Activated T-helper 17 cell treated with anti-CD3 and anti-CD28 coated beads, Interleukin-2, amount 50 U/mL, for 72 hours (primary cell): ENCODE measurements at regions not wholly inside any gene's neighbourhood (a gene's known extent, or its start where the extent isn't known, plus 50 kb on each side); places are given as distances from the start of the nearest gene placed in this dataset.
"Not testable (repeated sequence)": the region's sequence is repeated elsewhere in the genome, so short reads cannot be mapped to it uniquely, and the experiment has no call there.

Experiments used
- ATAC-seq: fragments of 150-1000 bp; cut with Tn5 transposase; replicated peaks from 2 replicates; pipeline ENCODE4 v1.10.0; 2021; ENCODE audit warnings: mild to moderate bottlenecking, moderate library complexity
- H3K27ac Mint-ChIP-seq: one replicate; pipeline ENCODE4 v1.8.0; 2022; ENCODE audit warnings: mixed read lengths
- H3K27me3 Mint-ChIP-seq: one replicate; pipeline ENCODE4 v1.8.0; 2022; ENCODE audit warnings: mixed read lengths
- H3K36me3 Mint-ChIP-seq: one replicate; pipeline ENCODE4 v1.8.0; 2022; ENCODE audit warnings: low read depth, mild to moderate bottlenecking, mixed read lengths
- H3K4me1 Mint-ChIP-seq: one replicate; pipeline ENCODE4 v1.8.0; 2022; ENCODE audit warnings: mixed read lengths
- H3K4me3 Mint-ChIP-seq: one replicate; pipeline ENCODE4 v1.8.0; 2022; ENCODE audit warnings: mild to moderate bottlenecking, mixed read lengths
- H3K9me3 Mint-ChIP-seq: one replicate; pipeline ENCODE4 v1.8.0; 2022; ENCODE audit warnings: mixed read lengths

- Mint-ChIP-seq H3K4me1 (no peaks in the 10 kb centered on the region), H3K9me3 (peaks cover 21% of the 10 kb centered on the region), H3K36me3 (no peaks in the 10 kb centered on the region), H3K4me3 (no peak overlapping the region), H3K27ac (no peak overlapping the region), H3K27me3 (no peaks in the 10 kb centered on the region)
- ATAC-seq: no peak
Observed at GRCh38 chr20:54928564-54928963, 453.2 kb downstream of the DOK5 start.

- peaks cover 12% of the 10 kb centered on the region for H3K9me3 Mint-ChIP-seq
- no peak overlapping the region for H3K4me3 Mint-ChIP-seq
- no peaks in the 10 kb centered on the region for H3K27me3 Mint-ChIP-seq
- H3K36me3 Mint-ChIP-seq: no peaks in the 10 kb centered on the region
- H3K27ac Mint-ChIP-seq: no peak overlapping the region
- no peak for ATAC-seq
- no peaks in the 10 kb centered on the region for H3K4me1 Mint-ChIP-seq
Observed at GRCh38 chr20:54922636-54923035, 447.2 kb downstream of the DOK5 start.

GRCh38 chr20:54922096-54922495 is 446.7 kb downstream of the DOK5 start:
- H3K9me3 Mint-ChIP-seq: peaks cover 12% of the 10 kb centered on the region
- H3K27ac Mint-ChIP-seq: no peak overlapping the region
- no peak for ATAC-seq
- H3K36me3 Mint-ChIP-seq: no peaks in the 10 kb centered on the region
- no peak overlapping the region for H3K4me3 Mint-ChIP-seq
- no peaks in the 10 kb centered on the region for H3K4me1 Mint-ChIP-seq
- no peaks in the 10 kb centered on the region for H3K27me3 Mint-ChIP-seq

DNA sequence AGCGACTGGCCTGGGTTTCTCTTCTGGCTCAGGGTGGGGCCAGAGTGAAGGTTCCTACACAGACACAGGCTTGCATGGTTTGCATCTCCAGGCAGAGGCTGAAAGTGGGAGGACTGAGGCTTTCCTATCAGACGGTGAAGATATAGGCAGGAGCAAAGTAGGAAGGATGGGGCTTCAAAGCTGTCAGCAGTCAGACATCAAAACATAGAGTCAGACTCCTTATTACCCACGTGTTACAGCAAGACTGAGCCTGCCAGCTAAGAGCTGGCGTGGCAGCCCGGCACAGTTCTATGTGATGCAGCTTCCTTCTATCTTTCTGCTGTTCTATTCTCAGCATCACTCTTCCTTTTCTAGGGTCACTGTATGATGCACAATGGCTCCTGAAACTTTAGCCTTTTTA is 445.1 kb downstream of the DOK5 start:
- no peak for ATAC-seq
- no peak overlapping the region for H3K4me3 Mint-ChIP-seq
- no peaks in the 10 kb centered on the region for H3K4me1 Mint-ChIP-seq
- no peaks in the 10 kb centered on the region for H3K36me3 Mint-ChIP-seq
- H3K27ac Mint-ChIP-seq: no peak overlapping the region
- H3K9me3 Mint-ChIP-seq: peaks cover 18% of the 10 kb centered on the region
- H3K27me3 Mint-ChIP-seq: no peaks in the 10 kb centered on the region

DNA sequence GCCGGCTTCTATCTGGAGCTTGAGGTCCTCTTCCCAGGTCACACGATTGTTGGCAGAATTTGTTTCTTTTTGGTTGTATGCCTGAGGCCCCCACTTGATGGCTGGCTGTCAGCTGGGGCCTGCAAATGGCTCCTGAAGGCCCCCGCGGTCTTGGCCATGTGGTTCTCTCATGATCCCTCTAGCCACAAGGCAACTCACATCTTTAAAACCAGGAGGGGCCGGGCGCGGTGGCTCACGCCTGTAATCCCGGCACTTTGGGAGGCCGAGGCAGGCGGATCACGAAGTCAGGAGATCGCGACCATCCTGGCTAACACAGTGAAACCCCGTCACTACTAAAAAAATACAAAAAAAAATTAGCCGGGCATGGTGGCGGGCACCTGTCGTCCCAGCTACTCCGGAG is 443.6 kb downstream of the DOK5 start:
- not testable (repeated sequence) for H3K27me3 Mint-ChIP-seq, H3K4me3 Mint-ChIP-seq, H3K36me3 Mint-ChIP-seq, ATAC-seq, H3K4me1 Mint-ChIP-seq, H3K27ac Mint-ChIP-seq
- peaks cover 18% of the 10 kb centered on the region for H3K9me3 Mint-ChIP-seq

- H3K9me3 Mint-ChIP-seq: peaks cover 5% of the 10 kb centered on the region
Observed at GRCh38 chr20:54914995-54915394, 439.6 kb downstream of the DOK5 start.

GRCh38 chr20:54909702-54910101 is 434.3 kb downstream of the DOK5 start:
- Mint-ChIP-seq H3K4me1 (no peaks in the 10 kb centered on the region), H3K36me3 (no peaks in the 10 kb centered on the region), H3K4me3 (no peak overlapping the region), H3K9me3 (peaks cover 3% of the 10 kb centered on the region), H3K27me3 (no peaks in the 10 kb centered on the region), H3K27ac (no peak overlapping the region)
- no peak for ATAC-seq

More at GRCh38 chr20:54914995-54915394, 439.6 kb downstream of the DOK5 start:
- no peak overlapping the region for H3K27ac Mint-ChIP-seq
- no peak for ATAC-seq
- H3K36me3 Mint-ChIP-seq: no peaks in the 10 kb centered on the region
- H3K4me1 Mint-ChIP-seq: no peaks in the 10 kb centered on the region
- no peak overlapping the region for H3K4me3 Mint-ChIP-seq
- no peaks in the 10 kb centered on the region for H3K27me3 Mint-ChIP-seq

DNA sequence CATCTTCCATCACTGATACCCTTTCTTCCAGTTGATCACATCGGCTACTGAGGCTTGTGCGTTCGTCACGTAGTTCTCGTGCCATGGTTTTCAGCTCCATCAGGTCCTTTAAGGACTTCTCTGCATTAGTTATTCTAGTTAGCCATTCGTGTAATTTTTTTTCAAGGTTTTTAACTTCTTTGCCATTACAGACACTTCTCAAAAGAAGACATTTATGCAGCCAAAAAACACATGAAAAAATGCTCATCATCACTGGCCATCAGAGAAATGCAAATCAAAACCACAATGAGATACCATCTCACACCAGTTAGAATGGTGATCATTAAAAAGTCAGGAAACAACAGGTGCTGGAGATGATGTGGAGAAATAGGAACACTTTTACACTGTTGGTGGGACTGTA is 430.7 kb downstream of the DOK5 start:
- not testable (repeated sequence) for H3K4me1 Mint-ChIP-seq, H3K36me3 Mint-ChIP-seq, H3K27ac Mint-ChIP-seq, H3K4me3 Mint-ChIP-seq, H3K27me3 Mint-ChIP-seq, ATAC-seq, H3K9me3 Mint-ChIP-seq

DNA sequence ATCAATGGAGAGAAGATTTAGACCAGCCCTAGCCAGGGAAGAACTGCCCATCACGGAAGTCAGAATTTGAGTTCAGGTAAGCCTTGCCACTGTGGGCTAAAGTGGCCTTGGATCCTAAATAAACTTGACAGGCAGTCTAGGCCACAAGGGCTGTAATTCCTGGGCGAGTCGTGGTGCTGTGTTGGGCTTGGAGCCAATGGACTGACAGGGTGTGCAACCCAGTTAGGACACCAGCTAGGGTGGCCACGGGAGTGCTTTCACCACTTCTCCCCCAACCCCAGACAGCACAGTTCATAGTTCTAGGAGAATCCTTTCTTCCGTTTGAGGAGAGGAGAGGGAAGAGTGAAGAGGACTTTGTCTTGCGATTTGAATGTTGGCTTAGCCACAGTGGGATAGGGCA is 422.4 kb downstream of the DOK5 start:
- ATAC-seq: no peak
- Mint-ChIP-seq H3K27me3 (no peaks in the 10 kb centered on the region), H3K36me3 (no peaks in the 10 kb centered on the region), H3K9me3 (peaks cover 28% of the 10 kb centered on the region), H3K4me3 (no peak overlapping the region), H3K4me1 (no peaks in the 10 kb centered on the region), H3K27ac (no peak overlapping the region)

DNA sequence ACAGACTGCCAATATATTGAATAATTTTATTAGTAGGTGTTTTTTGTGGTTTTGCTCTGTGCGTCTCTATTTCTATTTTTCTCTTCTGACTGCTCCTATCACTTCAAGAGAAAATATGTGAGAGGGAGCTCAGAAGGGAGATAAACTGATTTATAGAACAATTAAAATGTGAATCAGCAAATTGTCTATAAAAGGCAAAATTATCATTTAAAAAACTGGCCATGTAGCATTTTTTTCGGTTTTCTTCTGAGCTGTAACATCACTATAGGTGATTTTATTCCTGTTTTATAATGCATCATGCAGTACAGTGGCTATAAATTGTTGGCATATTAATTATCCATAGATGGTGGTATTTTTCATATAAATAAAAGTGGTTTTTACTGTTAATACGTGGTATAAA is 416.5 kb downstream of the DOK5 start:
- Mint-ChIP-seq H3K27me3 (no peaks in the 10 kb centered on the region), H3K9me3 (peaks cover 5% of the 10 kb centered on the region), H3K36me3 (no peaks in the 10 kb centered on the region), H3K27ac (no peak overlapping the region), H3K4me1 (no peaks in the 10 kb centered on the region), H3K4me3 (no peak overlapping the region)
- no peak for ATAC-seq

DNA sequence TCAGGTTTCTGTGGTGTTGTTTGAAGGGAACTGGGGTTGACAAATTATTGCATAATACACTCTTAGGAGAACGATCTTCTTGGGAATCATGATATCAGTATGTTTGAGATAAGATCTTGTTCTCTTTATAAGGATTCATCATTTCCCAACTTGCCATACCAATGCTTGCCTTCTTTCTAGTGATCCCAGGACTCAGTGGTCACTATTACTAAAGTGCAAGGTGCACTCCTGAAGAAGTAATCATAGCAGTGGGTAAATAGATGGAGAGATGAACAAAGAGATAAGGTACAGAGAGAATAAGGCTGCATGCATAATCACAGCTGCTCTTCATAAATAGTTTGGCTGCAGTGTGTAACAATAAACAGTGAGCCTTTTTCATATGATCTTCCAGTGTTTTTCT is 404.0 kb downstream of the DOK5 start:
- no peak overlapping the region for H3K27ac Mint-ChIP-seq
- no peaks in the 10 kb centered on the region for H3K36me3 Mint-ChIP-seq
- no peak for ATAC-seq
- no peaks in the 10 kb centered on the region for H3K27me3 Mint-ChIP-seq
- no peak overlapping the region for H3K4me3 Mint-ChIP-seq
- peaks cover 11% of the 10 kb centered on the region for H3K9me3 Mint-ChIP-seq
- no peaks in the 10 kb centered on the region for H3K4me1 Mint-ChIP-seq

- H3K9me3 Mint-ChIP-seq: peaks cover 7% of the 10 kb centered on the region
- H3K4me3 Mint-ChIP-seq: no peak overlapping the region
- H3K36me3 Mint-ChIP-seq: no peaks in the 10 kb centered on the region
- H3K4me1 Mint-ChIP-seq: no peaks in the 10 kb centered on the region
- no peak overlapping the region for H3K27ac Mint-ChIP-seq
- ATAC-seq: no peak
- H3K27me3 Mint-ChIP-seq: no peaks in the 10 kb centered on the region
Observed at GRCh38 chr20:54875307-54875706, 399.9 kb downstream of the DOK5 start.

DNA sequence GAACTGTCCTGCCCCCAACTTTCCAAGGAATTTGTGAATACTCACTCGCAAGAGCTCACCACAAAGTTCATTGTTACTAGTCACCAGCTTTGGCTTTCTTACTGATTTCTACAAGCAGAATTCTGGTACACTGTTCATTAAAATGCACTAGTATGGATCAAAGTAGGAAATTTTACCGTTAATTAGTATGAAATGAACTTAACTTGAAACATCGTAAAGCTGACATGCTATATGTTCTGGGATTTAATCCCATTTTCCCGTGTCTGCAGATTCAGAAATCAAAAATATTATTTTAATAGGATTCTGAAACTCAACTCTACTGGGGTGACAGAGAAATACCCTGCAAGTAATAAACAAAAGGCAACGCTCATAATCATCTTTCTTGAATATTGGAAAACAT is 399.3 kb downstream of the DOK5 start:
- Mint-ChIP-seq H3K4me1 (no peaks in the 10 kb centered on the region), H3K36me3 (no peaks in the 10 kb centered on the region), H3K9me3 (peaks cover 7% of the 10 kb centered on the region), H3K27ac (no peak overlapping the region), H3K27me3 (no peaks in the 10 kb centered on the region), H3K4me3 (no peak overlapping the region)
- no peak for ATAC-seq

DNA sequence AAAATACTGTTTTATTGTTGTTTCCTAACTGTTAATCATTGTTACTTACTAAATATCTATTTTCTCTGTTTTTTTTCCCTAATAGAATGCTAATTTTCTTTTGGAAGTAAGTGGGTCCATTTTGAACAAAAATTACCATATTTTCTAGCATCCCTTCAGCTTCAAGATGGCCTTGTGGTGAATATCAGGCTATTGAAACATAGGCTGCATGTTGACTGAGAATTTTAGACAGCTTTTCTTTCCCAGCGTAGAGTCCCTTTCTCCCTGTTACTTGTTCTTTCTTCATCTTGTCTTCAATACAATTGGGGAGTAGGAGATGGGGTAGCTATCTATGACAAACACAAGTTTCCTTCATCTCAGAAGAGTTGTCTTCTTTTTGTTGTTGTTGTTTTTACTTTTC is 397.0 kb downstream of the DOK5 start:
- ATAC-seq: no peak
- Mint-ChIP-seq H3K4me3 (no peak overlapping the region), H3K9me3 (peaks cover 4% of the 10 kb centered on the region), H3K4me1 (no peaks in the 10 kb centered on the region), H3K36me3 (no peaks in the 10 kb centered on the region), H3K27me3 (no peaks in the 10 kb centered on the region), H3K27ac (no peak overlapping the region)

- Mint-ChIP-seq H3K9me3 (peaks cover 8% of the 10 kb centered on the region), H3K27me3 (peaks cover 3% of the 10 kb centered on the region), H3K36me3 (no peaks in the 10 kb centered on the region), H3K27ac (no peak overlapping the region), H3K4me3 (no peak overlapping the region), H3K4me1 (no peaks in the 10 kb centered on the region)
- no peak for ATAC-seq
Observed at GRCh38 chr20:54869765-54870164, 394.4 kb downstream of the DOK5 start.

DNA sequence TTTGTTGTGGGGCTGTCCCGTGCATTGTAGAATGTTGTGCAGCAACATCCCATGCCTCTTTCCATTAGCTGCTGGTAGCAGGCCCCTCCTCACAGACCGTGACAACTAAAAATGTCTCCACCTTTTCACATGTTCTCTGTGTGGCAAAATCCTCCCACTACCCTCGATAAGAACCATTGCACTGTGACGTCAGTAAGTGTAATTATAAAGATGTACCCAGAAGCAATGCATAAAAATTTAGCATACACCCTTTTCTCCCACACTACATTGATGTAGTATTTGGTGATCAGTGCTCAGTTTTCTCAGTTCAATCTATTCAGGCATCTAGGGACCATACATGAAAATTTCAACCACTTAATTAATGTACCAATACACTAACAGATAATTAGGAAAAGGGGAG is 389.9 kb downstream of the DOK5 start:
- H3K4me1 Mint-ChIP-seq: no peaks in the 10 kb centered on the region
- H3K9me3 Mint-ChIP-seq: peaks cover 5% of the 10 kb centered on the region
- H3K27ac Mint-ChIP-seq: no peak overlapping the region
- H3K36me3 Mint-ChIP-seq: no peaks in the 10 kb centered on the region
- peaks cover 3% of the 10 kb centered on the region for H3K27me3 Mint-ChIP-seq
- no peak for ATAC-seq
- no peak overlapping the region for H3K4me3 Mint-ChIP-seq
